ENCODE measurements at regions not wholly inside any gene's neighbourhood (a gene's known extent, or its start where the extent isn't known, plus 50 kb on each side); places are given as distances from the start of the nearest gene placed in this dataset.

DNA sequence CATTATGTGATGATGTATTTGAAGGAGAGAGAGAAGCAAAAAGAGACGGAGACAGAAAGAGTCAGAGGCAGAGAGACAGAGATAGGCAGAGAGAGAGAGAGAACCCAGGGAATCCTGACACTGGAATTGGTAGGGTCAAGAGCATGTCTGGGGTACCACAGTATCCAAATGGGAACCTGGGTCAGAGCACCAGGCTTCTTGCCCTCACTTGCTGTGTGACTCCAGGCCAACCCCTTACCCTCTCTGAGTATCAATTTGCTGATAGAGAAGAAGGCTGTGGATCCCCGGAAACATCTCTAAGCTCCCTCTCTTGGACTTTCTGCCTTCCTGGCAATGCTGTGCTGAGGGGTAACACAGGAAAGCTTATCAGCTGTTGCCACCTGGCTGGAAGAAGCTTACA, 385.3 kb upstream of the SULF2 start:
- TF ChIP-seq, protein P1, sequence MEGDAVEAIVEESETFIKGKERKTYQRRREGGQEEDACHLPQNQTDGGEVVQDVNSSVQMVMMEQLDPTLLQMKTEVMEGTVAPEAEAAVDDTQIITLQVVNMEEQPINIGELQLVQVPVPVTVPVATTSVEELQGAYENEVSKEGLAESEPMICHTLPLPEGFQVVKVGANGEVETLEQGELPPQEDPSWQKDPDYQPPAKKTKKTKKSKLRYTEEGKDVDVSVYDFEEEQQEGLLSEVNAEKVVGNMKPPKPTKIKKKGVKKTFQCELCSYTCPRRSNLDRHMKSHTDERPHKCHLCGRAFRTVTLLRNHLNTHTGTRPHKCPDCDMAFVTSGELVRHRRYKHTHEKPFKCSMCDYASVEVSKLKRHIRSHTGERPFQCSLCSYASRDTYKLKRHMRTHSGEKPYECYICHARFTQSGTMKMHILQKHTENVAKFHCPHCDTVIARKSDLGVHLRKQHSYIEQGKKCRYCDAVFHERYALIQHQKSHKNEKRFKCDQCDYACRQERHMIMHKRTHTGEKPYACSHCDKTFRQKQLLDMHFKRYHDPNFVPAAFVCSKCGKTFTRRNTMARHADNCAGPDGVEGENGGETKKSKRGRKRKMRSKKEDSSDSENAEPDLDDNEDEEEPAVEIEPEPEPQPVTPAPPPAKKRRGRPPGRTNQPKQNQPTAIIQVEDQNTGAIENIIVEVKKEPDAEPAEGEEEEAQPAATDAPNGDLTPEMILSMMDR (IDR thresholded peaks at IDR 0.05; ENCODE audit: insufficient read depth, low read length) = no peak
- TF ChIP-seq POLR2AphosphoS5 (IDR thresholded peaks at IDR 0.05; ENCODE audit: low read depth) (no peak), GABPA (IDR thresholded peaks at IDR 0.05; ENCODE audit: low read depth) (no peak), SPI1 (IDR thresholded peaks at IDR 0.05; ENCODE audit: borderline replicate concordance, low read depth) (no peak)
- TF ChIP-seq, protein P2, sequence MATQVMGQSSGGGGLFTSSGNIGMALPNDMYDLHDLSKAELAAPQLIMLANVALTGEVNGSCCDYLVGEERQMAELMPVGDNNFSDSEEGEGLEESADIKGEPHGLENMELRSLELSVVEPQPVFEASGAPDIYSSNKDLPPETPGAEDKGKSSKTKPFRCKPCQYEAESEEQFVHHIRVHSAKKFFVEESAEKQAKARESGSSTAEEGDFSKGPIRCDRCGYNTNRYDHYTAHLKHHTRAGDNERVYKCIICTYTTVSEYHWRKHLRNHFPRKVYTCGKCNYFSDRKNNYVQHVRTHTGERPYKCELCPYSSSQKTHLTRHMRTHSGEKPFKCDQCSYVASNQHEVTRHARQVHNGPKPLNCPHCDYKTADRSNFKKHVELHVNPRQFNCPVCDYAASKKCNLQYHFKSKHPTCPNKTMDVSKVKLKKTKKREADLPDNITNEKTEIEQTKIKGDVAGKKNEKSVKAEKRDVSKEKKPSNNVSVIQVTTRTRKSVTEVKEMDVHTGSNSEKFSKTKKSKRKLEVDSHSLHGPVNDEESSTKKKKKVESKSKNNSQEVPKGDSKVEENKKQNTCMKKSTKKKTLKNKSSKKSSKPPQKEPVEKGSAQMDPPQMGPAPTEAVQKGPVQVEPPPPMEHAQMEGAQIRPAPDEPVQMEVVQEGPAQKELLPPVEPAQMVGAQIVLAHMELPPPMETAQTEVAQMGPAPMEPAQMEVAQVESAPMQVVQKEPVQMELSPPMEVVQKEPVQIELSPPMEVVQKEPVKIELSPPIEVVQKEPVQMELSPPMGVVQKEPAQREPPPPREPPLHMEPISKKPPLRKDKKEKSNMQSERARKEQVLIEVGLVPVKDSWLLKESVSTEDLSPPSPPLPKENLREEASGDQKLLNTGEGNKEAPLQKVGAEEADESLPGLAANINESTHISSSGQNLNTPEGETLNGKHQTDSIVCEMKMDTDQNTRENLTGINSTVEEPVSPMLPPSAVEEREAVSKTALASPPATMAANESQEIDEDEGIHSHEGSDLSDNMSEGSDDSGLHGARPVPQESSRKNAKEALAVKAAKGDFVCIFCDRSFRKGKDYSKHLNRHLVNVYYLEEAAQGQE (IDR thresholded peaks at IDR 0.05; ENCODE audit: insufficient replicate concordance, low read depth) = no peak
